Gastrocnemius medialis (tissue), 4 donors: ENCODE measurements at regions not wholly inside any gene's neighbourhood (a gene's known extent, or its start where the extent isn't known, plus 50 kb on each side); places are given as distances from the start of the nearest gene placed in this dataset.

Source experiments
- CTCF ChIP-seq, 5 experiments: fragments of 450-650 bp in 3 of 5; fragments of 200-600 bp in 2 of 5; sonication (generic) in 2 of 5; IDR thresholded peaks in 4 of 5; conservative IDR thresholded peaks in 1 of 5; 1 replicate in 4 of 5; 2 replicates in 1 of 5; pipeline ENCODE4 v1.5.1; 2016 to 2019; ENCODE audit warnings: antibody characterized with exemption in 5 of 5, mild to moderate bottlenecking in 3 of 5, moderate library complexity in 3 of 5
- POLR2A ChIP-seq, 2 donors: fragments of 450-650 bp; IDR thresholded peaks; one replicate each; pipeline ENCODE4 v1.6.1; 2017; ENCODE audit warnings: antibody characterized with exemption in 2 of 2, mild to moderate bottlenecking in 2 of 2, moderate library complexity in 2 of 2

DNA sequence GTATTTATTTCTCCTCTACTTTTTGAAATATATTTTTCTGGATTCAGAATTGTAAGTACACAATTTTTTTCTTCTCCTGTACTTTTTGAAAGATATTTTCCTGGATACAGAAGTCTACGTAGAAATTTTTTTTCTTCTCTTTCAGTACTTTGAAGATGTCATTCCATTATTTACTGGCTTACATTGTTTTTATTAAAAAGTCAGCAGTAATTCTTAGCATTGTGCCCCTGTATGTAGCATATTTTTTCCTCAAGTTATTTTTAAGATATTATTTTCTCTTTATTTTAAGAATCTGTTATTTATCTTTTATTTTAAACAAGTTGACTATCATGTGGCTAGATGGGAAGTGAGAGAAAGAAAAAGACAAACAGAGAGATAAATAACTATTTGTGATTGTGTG is 119.0 kb upstream of the NPSR1 start:
- TF ChIP-seq CTCF (IDR thresholded peaks at IDR 0.05 in 4 of 5, conservative IDR thresholded peaks at IDR 0.05 in 1 of 5): no peak
- no peak for TF ChIP-seq POLR2A (IDR thresholded peaks at IDR 0.05)
